ENCODE measurements at regions not wholly inside any gene's neighbourhood (a gene's known extent, or its start where the extent isn't known, plus 50 kb on each side); places are given as distances from the start of the nearest gene placed in this dataset.
"Not testable (repeated sequence)": the region's sequence is repeated elsewhere in the genome, so short reads cannot be mapped to it uniquely, and the experiment has no call there.

DNA sequence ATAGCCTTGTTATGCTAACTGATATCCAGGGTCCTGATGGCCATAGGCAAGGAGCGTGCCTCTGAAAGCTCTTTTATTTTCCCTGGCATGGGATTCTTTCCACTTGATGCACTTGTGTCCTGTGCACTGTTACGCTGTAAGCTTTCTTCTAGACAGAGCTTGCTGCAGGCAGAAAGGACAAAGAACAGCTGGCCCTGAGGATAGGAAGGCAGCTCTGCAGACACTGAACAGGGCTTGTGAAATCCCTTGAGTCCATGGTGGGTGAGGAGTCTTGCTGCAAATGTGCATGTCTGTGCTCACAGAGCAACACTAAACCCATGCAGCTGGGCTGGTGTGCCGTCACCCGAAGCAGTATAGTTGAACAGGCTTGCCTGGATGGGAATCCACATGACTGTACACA is 126.6 kb downstream of the AKAP11 start:
- no peak for DNase-seq (ENCODE audit: low spot score)

- no peak for DNase-seq (ENCODE audit: low spot score)
These were observed 128.4 kb downstream of the AKAP11 start for GRCh38 chr13:42400188-42400833.

- no peak for DNase-seq (ENCODE audit: low spot score)
These were observed 129.4 kb downstream of the AKAP11 start for GRCh38 chr13:42401376-42401775.

GRCh38 chr13:42405665-42406390 is 133.9 kb downstream of the AKAP11 start:
- peak; percentile 56 for DNase-seq (ENCODE audit: low spot score)

- DNase-seq (ENCODE audit: low spot score), result no peak
These were observed 137.1 kb downstream of the AKAP11 start for GRCh38 chr13:42409075-42409474.

- DNase-seq (ENCODE audit: low spot score), result no peak
These were observed 137.6 kb downstream of the AKAP11 start for GRCh38 chr13:42409551-42409950.

DNA sequence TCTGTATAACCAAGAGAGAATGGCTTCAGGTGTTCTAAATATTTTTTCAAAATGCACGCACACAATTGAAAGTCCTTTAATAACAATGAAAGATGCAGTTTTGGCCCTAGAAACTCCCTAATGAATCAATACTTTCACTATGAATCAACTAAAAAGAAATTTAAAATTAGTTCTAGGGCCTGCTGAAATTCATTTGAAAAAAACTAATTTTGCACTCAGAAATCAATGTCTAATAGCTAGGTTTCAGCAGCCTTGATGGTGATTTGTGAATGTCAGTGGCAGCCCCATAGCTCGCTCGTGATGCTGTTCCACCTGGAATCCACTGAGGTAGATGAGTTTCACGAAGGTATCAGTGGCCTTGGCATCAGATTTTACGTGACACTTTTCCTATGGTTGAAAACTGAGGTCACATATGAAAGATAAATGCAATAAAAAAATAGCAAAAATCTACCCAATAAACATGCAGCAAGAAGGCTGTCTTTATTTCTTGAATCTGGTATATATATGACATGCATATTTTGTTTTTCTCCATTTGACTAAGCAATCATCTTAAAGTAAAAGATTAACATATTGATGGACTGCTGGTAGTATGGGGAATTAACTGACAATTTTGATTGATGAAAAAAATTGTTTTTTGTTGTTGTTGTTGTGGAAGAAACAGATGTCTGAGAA is 141.0 kb downstream of the AKAP11 start:
- no peak for DNase-seq (ENCODE audit: low spot score)

GRCh38 chr13:42413484-42413815 is 141.5 kb downstream of the AKAP11 start:
- no peak for DNase-seq (ENCODE audit: low spot score)

DNA sequence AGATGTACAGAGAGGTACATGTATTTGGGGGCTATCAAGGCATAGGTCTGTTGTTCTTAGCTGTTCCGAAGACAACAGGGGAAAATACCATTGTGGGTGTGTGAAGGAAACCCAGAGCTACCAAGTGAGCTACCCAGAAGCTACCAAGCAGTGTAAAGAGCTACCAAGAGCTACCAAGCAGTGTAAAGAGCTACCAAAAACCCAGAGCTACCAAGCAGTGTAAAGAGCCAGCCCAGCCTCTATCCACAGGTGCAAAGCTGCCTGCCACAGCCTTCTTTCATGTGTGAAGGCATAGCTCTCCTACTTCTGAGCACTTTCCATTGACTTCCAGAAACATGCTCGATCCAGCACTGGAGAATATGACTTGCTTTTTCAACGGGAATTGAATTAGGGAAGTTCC is 145.7 kb downstream of the AKAP11 start:
- no peak for DNase-seq (ENCODE audit: low spot score)

DNA sequence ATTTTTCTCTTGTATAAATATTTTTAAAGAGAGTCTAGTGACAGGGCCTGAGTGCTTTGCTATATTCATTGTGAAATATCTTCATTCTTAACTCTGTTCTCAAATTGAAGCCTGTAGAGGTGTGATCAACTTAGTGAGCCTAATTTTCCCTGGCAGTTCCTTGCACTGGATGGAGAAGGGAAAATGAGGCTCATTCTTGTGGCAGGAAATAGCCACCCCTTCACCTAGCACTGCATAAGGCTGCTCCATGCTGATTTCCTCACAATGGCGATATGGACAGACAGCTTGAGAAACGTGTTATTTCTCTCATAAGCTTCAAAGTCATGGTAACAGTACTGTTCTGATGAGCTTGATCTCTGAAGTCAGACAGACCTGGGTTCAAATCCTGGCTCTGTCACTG is 146.2 kb downstream of the AKAP11 start:
- no peak for DNase-seq (ENCODE audit: low spot score)

DNA sequence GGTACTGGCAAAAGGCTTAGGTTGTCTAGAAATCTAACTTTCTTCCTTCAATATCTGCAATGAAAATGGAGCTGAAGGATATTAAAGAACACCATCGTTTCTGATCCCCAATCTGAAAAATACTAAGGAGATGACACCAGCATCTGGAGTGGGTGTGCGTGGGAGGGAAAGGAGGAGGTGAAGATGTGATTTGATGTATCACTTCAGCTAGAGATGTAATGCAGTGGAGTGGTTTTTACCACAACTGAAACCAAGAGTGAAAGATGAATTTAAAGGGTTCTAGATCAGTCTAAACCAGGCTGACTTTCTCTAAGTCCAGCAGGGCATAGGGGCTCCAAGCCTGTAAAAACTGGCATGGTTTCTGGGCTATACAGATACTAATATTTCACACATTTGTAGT is 148.4 kb downstream of the AKAP11 start:
- no peak for DNase-seq (ENCODE audit: low spot score)

- DNase-seq (ENCODE audit: low spot score), result no peak
These were observed 150.7 kb downstream of the AKAP11 start for GRCh38 chr13:42422681-42423080.

DNA sequence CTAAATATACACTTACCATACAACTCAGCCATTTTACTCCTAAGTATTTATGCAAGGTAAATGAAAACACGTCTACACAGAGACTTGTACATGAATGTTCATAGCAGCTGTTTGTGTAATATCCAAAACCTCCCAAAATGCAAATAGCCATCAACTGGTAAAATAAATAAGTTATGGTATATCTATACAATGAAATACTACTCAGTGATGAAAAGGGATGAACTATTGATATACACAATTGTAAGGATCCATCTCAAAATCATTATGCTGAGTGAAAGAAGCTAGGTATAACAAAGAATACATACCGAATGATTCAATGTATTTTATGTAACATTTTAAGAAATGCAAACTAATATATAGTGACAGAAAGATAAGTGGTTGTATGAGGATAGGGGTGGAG is 149.8 kb upstream of the TNFSF11 start:
- DNase-seq (ENCODE audit: low spot score), result no peak

- no peak for DNase-seq (ENCODE audit: low spot score)
These were observed 128.6 kb upstream of the TNFSF11 start for GRCh38 chr13:42445354-42445753.

DNA sequence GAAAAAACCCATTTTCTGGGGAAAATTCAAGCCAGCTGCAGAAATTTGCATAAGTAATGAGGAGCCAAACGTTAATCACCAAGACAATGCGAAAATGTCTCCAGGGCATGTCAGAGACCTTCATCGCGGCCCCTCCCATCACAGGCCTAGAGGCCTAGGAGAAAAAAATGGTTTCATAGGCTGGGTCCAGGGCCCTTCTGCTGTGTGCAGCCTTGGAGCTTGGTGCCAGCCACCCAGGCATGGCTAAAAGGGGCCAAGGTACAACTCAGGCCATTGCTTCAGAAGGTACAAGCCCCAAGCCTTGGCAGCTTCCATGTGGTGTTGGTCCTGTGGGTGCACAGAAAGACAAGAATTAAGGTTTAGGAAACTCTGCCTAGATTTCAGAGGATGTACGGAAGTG is 127.4 kb upstream of the TNFSF11 start:
- DNase-seq (ENCODE audit: low spot score), result not testable (repeated sequence)

DNA sequence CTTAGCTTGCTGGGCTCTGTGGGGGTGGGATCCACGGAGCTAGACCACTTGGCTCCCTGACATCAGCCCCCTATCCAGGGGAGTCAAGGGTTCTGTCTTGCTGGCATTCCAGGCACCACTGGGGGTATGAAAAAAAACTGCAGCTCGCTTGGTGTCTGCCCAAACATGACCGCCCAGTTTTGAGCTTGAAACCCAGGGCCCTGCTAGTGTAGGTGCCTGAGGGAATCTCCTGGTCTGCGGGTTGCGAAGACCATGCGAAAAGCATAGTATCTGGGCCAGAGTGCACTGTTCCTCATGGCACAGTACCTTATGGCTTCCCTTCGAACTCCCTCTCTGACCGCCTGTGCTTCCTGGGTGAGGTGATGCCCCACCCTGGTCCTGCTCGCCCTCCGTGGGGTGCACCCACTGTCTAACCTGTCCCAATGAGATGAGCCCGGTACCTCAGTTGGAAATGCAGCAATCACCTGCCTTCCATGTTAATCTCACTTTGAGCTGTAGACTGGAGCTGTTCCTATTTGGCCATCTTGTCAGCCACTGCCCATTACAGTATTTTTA is 120.8 kb upstream of the TNFSF11 start:
- DNase-seq (ENCODE audit: low spot score), result no peak

DNA sequence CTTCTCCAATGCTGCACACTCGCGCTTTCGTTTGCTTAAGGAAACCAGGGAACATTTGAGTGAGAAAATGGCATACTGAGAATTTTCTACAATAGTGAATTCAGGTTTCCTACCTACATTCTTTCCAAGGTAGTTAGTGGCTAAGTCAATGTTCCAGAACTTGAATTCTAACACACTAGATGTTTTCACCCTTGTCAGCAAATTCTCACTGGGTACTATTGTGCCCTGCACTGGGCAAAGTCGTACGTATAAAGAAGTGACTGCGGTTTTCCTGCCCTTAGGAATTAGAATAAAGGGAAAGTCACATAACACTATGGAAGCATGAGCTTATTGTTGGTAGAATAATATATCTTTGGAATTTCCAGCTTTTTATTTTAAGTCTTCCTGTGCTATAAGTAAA is 119.2 kb upstream of the TNFSF11 start:
- DNase-seq (ENCODE audit: low spot score), result no peak

DNA sequence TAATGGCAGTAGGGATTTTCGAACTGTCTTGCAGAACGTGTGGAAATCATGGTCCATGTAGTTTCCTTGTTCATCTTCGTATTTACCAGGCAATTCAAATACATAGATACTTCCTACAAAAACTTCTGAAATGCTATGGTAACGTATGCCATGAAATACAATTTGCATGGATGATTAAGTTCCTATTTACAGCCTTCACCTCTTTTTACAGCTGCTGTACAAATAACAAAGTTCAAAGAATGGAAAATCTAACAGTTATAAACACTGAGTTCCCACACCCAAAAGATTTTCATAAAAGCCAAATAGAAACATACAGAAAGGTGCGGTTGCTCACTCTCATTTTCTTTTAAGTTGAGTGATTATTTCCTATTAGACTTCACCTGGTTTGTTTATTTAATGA is 115.8 kb upstream of the TNFSF11 start:
- DNase-seq (ENCODE audit: low spot score), result no peak

DNA sequence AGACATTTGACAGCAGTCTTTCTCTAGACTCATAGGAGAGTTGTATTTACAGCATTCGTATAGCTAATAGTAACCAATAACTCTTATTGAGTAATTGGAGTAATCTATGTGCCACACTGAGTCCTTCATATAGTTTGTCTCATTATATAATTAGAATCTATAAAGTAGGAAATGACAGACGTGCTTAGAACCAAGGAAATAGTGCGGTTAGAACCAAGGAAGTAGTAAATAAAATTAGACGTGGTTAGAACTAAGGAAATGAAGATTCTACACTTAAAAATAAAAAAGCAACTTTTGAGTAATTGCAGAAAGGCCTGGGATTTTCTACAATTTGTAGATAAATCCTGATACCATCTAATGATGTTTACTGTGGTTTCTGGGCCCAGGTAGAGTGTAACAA is 107.8 kb upstream of the TNFSF11 start:
- DNase-seq (ENCODE audit: low spot score), result no peak

GRCh38 chr13:42466609-42467008 is 107.3 kb upstream of the TNFSF11 start:
- DNase-seq (ENCODE audit: low spot score), result no peak

GRCh38 chr13:42474954-42475353 is 99.0 kb upstream of the TNFSF11 start:
- DNase-seq (ENCODE audit: low spot score), result no peak

GRCh38 chr13:42477596-42478190 is 96.3 kb upstream of the TNFSF11 start:
- DNase-seq (ENCODE audit: low spot score), result no peak

All from CD4-positive, alpha-beta T cell treated with Interleukin-15 for 4 hours (primary cell).